GM18909 (cell line): ENCODE measurements at regions not wholly inside any gene's neighbourhood (a gene's known extent, or its start where the extent isn't known, plus 50 kb on each side); places are given as distances from the start of the nearest gene placed in this dataset.

ENCODE experiments used
- ATAC-seq: cut with Tn5 transposase; IDR thresholded peaks from one replicate; pipeline ENCODE4 v1.9.1; 2021; ENCODE audit warnings: mild to moderate bottlenecking; ENCODE audit not compliant: unreplicated experiment, poor library complexity

DNA sequence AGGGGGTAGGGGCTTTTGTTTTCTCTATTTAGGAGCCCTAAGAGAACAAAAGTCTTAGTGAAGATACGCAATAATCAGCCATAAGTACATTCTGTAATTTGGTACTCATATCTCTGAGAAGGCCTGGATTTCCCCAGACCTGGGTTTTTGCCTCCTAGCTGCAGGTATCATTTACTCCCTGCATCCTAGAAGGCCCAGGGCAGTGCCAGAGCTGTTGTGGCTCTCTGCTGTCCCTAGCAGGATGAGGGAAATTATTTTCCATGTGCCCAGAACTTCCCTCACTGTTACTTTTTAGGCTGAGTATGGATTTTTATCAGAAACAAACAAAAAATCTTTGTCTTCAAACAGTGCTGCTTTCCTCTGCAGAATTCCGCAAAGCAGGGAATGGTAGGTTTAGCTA, 192.5 kb upstream of the SYT1 start:
- ATAC-seq = no peak

DNA sequence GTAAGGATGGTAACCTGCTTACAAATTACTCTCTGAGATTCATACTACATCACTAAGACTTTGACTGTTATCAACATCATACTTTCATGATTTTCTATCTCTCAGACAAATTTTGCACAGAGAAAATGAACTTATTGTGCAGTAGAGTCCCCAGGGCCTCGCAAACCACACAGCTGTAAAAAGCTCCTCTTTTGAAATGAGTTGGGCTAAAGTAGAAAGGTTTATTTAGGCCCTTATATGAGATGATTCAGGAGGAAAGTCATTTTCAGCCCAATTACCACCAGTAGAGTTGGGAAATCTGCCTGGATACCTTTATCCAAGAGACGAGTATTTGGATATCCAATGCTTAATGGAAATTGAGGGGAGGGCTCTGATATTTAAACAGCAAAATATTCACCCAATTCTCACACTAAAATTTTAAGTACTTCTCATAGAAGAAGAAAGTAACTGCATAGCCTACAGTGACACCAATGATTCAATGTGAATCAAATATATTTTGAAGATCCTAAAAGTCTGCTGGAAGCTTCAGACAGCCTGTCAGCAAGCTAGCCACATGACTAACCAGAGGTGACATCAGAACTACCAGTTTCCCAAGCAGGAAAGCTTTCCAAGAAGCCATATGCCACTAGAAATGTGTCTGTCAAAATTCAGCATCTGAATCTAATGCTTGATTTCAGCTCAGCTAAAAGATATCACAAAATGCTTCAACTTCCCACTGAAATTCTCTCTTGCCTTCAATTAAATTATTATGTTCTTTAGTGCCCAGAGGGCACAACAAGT, 190.1 kb upstream of the SYT1 start:
- ATAC-seq = no peak

DNA sequence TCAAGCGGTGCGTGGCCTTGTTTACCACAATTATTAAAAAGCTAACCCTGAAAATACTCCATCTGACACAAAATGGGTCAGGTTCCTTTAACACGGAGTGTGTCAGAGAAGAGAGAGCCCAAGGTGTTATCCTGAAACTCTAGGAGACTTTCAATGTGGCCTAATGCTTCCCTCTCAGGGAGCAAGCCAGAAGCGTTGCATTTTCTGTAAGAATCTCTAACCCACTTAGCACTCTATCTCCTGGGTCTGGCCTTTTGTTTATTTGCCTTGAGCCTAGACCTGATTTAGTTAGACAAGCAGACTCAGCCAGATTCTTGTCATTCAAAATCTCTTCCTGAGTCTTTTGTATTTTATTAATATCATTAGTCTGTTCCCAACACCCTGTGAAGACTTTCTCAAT, 184.0 kb upstream of the SYT1 start:
- ATAC-seq = no peak

DNA sequence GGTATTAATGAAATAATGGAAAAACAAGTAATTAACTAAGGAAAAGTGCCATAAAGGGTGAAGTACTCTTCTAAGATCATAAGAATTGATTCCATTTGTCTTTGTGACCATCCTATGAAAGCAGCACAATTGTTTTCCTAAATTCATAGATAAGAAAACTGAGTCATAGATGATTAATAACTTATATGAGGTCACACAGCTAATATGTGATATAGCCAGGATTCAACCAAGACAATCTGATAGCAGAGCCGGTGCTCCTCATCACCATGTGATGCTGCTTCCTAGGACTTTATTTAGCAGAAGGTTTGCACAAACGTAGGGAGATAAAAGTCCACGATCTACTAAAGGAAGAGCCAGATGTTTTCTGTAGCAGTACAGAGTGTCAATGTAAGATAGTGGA, 181.5 kb upstream of the SYT1 start:
- no peak for ATAC-seq

DNA sequence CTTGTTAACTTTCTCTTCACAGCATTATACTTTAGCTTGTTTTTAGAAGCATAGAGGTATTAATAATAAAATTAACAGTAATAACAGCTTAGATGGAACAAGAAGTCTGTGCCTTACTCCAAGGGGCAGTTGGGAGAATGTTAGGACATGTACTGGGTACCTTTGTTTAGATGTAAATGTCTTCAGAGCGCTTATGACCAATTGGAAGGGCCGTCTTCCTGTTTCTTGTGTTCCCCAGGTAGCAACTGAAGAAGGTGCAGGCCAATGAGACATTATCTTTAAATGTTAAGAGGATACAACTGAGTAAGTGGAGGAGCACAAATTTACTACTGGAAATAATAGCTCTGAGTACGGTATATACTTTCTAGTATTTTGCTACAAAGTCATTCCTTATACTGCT, 180.9 kb upstream of the SYT1 start:
- no peak for ATAC-seq

DNA sequence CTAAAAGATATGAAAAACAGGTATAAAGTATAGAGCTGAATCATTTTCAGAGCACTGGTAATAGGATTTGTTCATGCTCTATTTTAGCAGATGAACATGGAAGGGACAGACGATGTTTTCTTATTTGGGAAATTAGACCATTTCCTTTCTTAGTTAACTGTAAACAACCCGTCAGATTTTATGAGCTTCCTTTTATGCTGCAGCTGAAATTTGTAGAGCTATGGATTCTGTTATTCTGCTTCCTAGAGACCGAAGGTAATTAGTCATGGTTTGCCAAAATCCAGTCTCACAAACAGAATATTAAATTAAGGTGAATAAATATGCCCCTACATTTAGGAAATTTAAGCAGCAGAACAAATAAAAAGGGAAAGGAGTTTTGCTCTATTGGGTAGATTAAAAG, 180.2 kb upstream of the SYT1 start:
- ATAC-seq = no peak

DNA sequence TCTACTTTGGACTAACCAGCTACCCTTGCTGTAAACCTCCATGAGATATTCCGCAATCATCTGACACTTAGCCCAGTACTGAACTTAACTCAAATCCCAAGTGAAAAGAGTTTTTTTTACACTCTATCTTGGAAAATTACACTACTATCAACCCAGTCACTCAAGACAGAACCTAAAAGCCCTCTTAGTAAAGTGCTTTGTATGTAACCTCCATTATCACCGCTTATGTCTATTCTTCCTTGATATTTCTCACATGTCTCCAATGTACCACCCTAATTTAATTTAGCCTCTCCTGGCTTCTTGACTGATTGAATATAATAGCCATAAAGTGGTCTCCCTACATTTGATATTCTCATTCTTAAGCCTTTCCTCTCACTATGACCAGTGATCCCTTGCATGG, 168.8 kb upstream of the SYT1 start:
- ATAC-seq = no peak

DNA sequence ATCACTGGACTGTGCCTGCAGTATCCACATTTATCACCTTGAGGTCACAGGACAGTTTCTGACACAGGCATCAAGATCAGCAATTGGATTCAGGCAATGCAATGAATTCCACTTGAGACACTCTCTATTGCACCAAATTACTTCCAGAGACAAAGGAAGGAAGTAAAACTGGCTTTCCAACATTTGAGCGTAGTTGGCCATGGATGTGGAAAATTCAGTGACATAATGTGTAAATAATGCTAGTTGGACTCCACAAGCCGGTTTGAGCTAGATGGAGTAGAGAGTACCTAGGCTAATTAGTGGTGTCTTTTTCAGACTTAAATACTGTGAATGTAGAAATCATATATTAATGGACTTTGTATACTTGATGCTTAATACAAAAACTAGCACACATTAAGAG, 168.3 kb upstream of the SYT1 start:
- ATAC-seq = no peak

DNA sequence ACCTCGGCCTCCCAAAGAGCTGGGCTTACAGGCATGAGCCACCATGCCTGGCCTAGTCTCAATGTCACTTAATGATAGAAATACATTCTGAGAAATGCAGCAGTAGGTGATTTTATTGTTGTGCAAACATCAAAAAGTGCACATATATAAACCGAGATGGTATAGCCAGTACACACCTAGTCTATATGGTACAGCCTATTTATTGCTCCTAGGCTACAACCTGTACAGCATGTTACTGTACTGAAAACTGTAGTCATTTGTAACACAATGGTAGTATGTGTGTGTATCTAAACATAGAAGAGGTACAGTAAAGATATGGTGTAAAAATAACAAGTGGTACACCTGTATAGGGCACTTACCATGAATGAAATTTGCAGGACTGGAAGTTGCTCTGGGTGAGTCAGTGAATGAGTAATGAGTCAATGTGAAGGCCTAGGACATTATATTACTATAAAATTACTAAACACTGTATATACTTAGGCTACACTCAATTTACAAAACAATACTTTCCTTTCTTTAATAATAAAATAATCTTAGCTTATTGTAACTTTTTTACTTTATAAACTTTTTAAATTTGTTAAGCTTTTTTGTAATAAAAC, 166.7 kb upstream of the SYT1 start:
- no peak for ATAC-seq

DNA sequence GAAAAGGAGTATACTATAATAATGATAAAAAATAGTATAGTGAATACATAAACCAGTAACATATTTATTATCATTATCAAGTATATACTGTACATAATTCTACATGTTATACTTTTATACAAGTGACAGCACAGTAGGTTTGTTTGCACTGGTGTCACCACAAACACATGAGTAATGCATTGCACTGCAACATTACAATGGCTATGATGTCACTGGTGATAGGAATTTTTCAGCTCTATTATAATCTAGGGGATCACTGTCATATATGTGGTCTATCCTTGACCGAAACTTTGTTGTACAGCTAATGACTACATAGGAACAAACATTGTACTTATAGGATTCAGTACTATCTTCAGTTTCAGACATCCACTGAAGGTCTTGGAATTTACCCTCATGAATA, 165.8 kb upstream of the SYT1 start:
- no peak for ATAC-seq

DNA sequence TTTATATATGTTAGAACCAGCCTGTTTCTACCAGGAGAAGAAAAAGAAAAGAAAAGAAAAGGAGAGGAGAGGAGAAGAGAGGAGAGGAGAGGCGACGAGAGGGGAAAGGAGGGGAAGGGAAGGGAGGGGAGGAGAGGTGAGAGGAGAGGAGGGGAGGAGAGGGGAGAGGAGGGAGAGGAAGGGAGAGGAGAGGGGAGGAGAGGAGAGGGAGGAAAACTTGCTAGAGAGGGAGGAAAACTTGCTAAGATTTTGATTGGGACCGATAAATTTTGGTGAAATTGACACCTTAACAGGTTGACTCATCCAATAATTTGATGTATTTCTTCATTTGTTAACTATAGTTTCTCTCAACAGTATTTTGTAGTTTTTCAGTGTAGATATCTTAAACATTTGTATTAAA, 164.0 kb upstream of the SYT1 start:
- ATAC-seq = no peak

DNA sequence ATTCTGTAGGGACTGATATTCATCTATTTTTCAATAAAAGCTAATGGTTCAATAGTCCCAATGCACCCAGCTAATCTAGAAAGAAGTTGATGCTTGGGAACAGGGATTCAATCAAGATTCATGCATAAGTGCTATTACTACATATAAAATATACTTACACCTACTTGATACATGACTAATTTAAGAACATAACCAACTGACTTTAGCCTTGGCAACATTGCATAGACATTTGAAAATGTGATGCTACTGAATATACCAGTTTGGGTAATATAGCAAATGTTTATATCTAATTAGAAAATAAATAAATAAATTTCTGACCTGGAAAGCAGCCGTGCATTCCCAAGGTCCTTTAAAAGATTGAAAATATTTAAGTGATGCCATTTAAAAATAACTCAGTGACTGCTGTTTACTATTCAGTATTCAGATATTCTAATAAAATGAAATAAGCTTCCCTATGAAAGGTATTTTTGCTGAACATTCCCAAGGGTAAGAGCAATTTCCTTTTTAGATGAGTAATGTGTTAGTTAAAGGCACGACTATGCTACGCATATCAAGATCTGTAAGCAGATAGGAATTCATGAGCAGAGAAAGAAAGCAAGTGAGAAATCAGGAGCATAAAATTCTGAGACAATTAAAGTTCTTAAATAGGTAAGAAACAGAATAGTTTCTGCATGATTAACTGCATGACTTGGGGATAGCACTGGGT, 160.6 kb upstream of the SYT1 start:
- ATAC-seq = no peak

DNA sequence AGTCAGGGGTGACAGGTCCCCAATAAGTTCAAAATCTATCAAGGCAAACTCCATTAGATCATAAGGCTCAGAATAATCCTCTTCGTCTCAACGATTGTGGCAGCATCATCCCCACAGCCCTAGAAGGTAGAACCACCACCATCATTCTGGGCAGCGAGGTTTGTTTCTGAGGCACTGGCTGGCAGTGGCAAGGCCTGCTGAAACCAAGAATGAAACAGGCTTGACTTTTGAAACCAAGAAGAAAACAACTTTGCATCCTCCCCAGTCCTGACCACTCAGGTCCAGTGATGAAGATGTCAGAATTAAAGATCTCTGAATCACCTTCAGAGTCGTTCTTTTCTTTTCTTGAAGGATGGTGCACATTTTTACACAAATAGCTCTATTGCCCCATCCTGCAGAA, 152.6 kb upstream of the SYT1 start:
- ATAC-seq = no peak

DNA sequence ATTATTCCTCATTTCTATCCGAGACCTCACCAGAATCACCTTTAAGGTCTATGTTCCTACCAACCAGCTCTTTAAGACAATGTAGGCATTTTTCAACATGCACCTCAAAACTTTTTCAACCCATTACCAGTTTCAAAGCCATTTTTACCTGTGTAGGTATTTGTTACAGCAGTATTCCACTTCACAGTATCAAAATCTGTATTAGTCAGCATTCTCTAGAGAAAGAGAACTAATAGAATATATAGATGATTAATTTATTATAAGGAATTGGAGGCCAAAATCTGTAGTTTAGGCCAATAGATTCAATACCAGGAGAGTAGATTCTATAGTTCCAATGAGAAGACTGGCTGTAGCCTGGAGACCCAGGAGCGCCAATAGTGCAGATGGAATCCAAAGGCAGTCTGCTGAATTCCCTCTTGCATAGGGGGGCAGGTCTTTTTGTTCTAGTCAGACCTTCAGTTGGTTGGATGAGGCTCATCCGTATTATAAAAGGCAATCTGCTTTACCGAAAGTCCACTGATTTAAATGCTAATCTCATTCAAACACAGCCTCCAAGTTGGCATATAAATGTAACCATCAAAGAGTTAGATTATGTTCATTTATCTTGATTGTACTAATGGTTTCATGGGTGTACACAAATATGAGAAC, 151.6 kb upstream of the SYT1 start:
- ATAC-seq = no peak

DNA sequence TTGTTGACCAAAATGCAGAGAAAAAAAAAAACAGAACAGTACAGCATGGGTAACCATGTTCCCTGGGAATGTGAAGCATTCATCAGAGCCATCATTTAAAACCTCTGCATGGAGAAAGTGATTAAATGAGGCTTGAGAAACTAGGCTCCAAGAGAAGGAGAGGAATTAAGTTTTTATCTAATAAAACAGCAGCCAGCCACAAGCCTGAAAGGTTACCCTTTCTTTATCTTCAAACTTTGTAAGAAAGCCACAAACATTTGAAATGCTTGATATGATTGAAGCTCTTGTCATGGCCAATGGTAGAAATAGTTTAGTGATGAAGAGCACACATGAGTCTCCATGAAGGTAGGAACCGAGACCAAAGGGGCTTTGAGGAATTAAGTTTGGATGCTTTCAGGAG, 144.9 kb upstream of the SYT1 start:
- no peak for ATAC-seq

DNA sequence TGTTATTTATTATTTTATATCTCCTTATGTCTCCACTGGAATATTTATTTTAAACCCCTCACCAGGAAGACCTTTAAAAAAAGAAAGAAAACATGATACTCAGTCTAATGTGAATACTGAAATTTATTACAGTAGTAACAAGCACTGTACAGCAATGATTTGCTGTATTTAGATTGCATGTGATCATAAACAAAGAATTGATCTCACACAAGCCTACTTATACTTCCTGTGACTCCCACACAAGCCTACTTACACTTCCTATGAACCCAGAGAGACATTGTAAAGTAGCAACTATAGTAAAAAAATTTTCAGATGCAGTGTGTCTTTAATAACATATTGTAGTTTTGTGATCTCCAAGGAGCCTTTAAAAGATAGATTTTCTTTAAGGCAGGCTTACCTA, 142.7 kb upstream of the SYT1 start:
- no peak for ATAC-seq

DNA sequence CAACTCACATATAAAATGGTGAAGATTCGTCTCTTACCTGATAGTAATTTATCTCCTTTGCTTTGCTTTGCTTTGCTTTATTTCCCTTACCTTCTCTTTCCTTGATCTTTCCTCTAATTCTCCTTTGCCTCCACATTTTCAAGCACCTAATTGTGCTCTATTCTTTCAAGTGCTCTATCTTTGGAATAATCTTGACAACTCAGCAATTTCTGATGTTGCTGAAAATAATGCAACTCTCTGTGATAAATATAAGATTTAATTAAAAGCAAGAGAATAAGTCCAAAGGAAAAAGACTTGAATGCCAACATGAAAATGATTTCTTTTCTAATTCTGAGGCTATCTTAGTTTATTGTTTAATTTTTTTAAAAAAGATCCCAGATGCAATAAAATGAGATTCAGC, 139.5 kb upstream of the SYT1 start:
- ATAC-seq = no peak

DNA sequence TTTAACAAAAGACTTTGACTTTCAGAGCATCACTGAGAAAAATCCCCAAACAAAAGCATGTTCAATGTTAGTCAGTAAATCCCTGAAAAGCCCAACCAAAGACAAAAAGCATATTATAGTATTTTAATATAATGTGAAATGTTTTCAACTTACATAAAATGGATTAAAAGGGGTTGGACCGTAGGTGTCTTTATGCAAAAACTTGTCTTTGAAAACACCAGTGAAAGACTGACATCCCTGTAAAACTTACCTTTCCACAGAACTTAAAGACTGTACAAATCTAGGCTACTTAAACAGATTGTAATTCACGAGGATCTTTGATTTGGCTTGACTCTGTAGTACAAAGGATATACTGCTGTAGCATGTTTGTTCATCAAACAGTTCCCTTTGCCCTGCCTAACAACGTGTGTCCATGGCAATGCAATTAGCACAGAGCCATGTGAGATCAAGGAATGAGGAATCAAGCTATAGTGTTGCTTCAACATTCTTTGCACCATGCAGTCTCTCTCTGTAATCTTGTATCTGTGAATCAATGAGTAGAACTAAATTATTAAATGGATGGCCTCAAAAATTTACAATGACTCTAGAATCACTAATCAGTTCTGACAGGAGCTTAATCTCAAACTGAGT, 138.5 kb upstream of the SYT1 start:
- ATAC-seq = no peak

DNA sequence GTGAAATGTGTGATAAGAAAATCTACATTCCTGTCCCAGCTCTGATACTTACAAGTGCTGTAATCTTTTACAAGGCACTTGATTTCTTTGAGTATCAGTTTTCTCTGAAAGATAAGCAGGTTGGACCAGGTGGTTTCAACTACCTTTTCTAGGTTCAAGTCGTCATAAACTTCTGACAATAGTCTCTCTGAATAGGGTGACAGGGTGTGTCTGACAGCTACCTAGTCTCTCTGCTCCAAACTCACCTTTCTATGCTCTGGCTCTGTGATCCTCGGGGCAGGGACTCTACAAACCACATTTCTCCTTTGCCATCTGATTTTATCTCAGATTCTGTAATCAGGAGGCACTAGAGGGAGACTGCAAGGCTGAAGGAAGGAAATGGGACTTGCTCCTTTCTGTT, 137.7 kb upstream of the SYT1 start:
- ATAC-seq = no peak

DNA sequence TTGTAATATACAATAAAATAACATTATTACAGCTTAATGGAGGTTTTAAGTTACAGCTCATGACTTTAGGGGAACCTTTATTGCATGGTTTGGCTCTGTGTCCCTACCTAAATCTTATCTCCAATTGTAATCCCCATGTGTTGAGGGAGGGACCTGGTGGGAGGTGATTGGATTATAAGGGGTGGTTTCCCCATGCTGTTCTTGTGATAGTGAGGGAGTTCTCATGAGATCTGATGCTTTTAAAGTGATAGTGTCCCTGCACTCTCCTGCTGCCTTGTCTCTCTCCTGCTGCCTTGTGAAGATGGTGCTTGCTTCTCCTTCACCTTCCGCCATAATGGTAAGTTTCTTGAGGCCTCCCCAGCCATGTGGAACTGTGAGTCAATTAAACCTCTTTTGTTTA, 132.1 kb upstream of the SYT1 start:
- ATAC-seq = no peak

DNA sequence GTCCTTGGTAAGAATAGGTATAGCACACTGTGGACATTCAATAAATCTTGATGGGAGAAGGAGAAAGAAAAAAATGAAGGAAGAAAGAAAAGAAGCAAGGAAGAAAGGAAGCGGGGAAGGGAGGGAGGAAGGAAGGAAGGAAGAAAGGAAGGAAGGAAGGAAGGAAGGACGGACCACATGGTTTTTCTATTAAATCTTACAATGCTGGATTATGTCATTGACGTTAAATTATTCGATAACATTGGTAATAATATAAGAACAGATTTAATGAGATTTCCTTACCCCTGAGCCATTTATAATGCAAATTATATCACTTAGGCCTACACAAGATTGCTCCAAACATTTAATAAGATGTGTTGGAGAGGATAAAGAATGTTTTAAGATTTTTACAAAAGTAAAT, 124.9 kb upstream of the SYT1 start:
- ATAC-seq = no peak
